ENCODE measurements at regions not wholly inside any gene's neighbourhood (a gene's known extent, or its start where the extent isn't known, plus 50 kb on each side); places are given as distances from the start of the nearest gene placed in this dataset.

DNA sequence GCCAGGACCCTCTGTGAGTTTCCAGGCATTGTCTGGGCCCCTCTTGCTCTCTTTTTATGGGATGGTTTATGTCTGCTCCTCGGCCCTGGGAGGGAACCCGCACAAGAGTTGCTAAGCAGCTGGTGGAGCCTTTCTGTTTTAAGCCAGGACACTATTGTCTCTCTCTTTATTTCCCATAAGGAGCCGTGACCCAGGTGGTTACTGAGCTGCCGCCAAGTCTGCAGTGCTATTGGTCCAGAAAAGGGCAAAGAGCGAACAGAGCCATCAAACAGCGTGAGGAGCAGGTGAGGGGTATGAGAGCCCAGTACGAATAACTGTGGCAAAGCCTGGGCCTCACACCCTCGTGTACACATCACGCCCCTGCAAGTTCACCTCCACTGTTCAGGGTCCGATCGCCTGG lies 280.2 kb downstream of the SHQ1 start:
- no peak overlapping the region for H3K27ac Mint-ChIP-seq
- no peak for DNase-seq
- no peaks in the 10 kb centered on the region for H3K9me3 Mint-ChIP-seq
- no peaks in the 10 kb centered on the region for H3K4me1 Mint-ChIP-seq
- H3K27me3 Mint-ChIP-seq, result no peaks in the 10 kb centered on the region
- no peak overlapping the region for H3K4me3 Mint-ChIP-seq
- CTCF ChIA-PET, result no interaction called here
- no peaks in the 10 kb centered on the region for H3K36me3 Mint-ChIP-seq

- Mint-ChIP-seq H3K27me3 (no peaks in the 10 kb centered on the region), H3K4me1 (no peaks in the 10 kb centered on the region), H3K4me3 (no peak overlapping the region), H3K27ac (no peak overlapping the region), H3K36me3 (no peaks in the 10 kb centered on the region), H3K9me3 (no peaks in the 10 kb centered on the region)
- CTCF ChIA-PET, result no interaction called here
- DNase-seq, result no peak
Measured at GRCh38 chr3:72567474-72567873, 280.8 kb downstream of the SHQ1 start.

DNA sequence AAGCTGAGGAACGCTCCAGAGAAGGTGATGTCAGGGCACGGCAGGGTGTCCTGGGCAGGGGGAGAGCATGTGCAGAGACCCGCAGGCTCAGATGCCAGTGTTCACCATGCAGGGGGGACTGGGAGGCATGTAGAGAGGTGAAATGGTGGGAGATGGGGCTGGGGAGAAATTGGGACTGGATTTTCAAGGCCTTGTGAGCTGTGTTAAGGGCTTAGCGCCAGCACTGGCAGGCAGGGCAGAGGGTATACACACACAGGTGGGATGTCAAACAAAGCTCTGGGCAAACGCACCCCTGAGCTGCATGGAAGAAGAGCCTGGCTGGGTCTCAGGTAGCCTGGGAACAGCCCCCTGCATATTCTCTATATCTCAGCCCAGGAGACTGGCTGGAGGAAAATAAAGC lies 282.7 kb downstream of the SHQ1 start:
- CTCF ChIA-PET, result no interaction called here
- Mint-ChIP-seq H3K4me3 (no peak overlapping the region), H3K4me1 (no peaks in the 10 kb centered on the region), H3K9me3 (peaks cover 4% of the 10 kb centered on the region), H3K27me3 (no peaks in the 10 kb centered on the region), H3K27ac (no peak overlapping the region), H3K36me3 (no peaks in the 10 kb centered on the region)
- no peak for DNase-seq

GRCh38 chr3:72563690-72564370 lies 284.4 kb downstream of the SHQ1 start:
- peaks cover 4% of the 10 kb centered on the region for H3K9me3 Mint-ChIP-seq
- no peak overlapping the region for H3K4me3 Mint-ChIP-seq
- CTCF ChIA-PET, result no interaction called here
- H3K36me3 Mint-ChIP-seq, result no peaks in the 10 kb centered on the region
- H3K27me3 Mint-ChIP-seq, result no peaks in the 10 kb centered on the region
- no peak overlapping the region for H3K27ac Mint-ChIP-seq
- DNase-seq, result no peak
- no peaks in the 10 kb centered on the region for H3K4me1 Mint-ChIP-seq

DNA sequence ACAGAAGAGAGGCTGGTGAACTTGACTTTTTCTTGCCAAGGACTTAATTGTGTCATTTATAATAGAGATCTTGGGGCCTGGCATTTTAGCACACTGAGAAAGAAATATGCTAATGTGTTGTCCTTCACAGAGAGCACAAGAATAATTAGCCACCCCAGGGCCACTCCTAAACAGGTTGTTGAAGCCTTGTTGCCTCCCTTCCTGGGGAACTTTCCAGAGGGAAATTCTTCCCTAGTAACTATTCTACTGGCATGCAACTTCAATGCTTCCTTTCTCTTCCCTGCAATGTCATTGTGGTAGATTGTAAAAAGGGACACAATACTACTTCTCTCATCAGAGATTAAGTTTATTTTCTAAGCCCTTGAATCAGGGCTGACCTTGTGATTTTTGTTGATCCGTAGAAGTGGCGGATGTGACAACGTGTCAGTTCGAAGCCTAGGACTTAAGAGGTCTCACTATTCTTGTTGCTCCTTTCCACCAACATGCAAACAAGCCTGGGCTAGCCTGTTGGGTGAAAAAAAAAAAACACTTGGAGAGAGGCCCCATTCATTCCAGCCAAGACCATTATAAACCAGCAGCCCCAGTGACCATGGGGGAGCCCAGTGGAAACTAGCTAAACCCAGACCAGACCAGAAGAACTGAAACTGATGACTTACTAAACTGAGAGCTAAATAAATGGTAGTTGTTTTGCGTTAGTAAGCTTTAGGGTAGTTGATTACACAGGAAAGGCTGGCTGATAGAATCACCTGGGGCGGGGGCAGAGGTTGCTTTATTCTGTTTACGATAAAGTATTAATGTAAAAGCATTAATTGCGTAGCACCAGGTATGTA lies 287.2 kb downstream of the SHQ1 start:
- no peaks in the 10 kb centered on the region for H3K36me3 Mint-ChIP-seq
- H3K9me3 Mint-ChIP-seq, result peaks cover 9% of the 10 kb centered on the region
- no peaks in the 10 kb centered on the region for H3K4me1 Mint-ChIP-seq
- H3K4me3 Mint-ChIP-seq, result no peak overlapping the region
- H3K27ac Mint-ChIP-seq, result no peak overlapping the region
- H3K27me3 Mint-ChIP-seq, result no peaks in the 10 kb centered on the region
- DNase-seq, result no peak
- CTCF ChIA-PET, result no interaction called here

GRCh38 chr3:72559385-72559784 lies 288.9 kb downstream of the SHQ1 start:
- Mint-ChIP-seq H3K4me1 (no peaks in the 10 kb centered on the region), H3K27me3 (no peaks in the 10 kb centered on the region), H3K9me3 (peaks cover 9% of the 10 kb centered on the region), H3K36me3 (no peaks in the 10 kb centered on the region), H3K4me3 (no peak overlapping the region), H3K27ac (no peak overlapping the region)
- DNase-seq, result no peak
- CTCF ChIA-PET, result no interaction called here

DNA sequence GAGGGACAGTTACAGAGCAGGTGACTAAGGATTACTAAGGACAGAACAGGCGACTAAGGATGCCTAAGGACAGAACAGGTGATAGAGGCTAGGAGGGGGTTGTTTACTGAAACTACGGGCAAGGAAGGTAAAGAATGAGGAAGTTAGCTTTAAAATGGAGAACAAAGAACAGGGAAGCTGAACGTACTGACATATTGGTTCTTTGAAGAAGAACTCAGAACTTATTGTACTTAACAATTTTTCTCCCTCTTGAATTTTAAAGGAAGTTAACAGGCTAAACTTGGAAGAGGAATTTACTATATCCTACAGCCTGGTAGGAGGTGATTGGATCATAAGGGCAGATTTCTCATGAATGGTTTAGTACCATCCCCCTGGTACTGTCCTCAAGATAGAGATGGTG lies 290.2 kb downstream of the SHQ1 start:
- H3K27me3 Mint-ChIP-seq, result no peaks in the 10 kb centered on the region
- peaks cover 9% of the 10 kb centered on the region for H3K9me3 Mint-ChIP-seq
- CTCF ChIA-PET, result no interaction called here
- H3K4me1 Mint-ChIP-seq, result no peaks in the 10 kb centered on the region
- H3K27ac Mint-ChIP-seq, result no peak overlapping the region
- H3K36me3 Mint-ChIP-seq, result no peaks in the 10 kb centered on the region
- no peak for DNase-seq
- no peak overlapping the region for H3K4me3 Mint-ChIP-seq

GRCh38 chr3:72555714-72556113 lies 292.5 kb downstream of the SHQ1 start:
- Mint-ChIP-seq H3K4me3 (no peak overlapping the region), H3K27me3 (no peaks in the 10 kb centered on the region), H3K36me3 (no peaks in the 10 kb centered on the region), H3K27ac (no peak overlapping the region), H3K9me3 (peaks cover 5% of the 10 kb centered on the region), H3K4me1 (peaks cover 3% of the 10 kb centered on the region)
- CTCF ChIA-PET, result no interaction called here
- no peak for DNase-seq

DNA sequence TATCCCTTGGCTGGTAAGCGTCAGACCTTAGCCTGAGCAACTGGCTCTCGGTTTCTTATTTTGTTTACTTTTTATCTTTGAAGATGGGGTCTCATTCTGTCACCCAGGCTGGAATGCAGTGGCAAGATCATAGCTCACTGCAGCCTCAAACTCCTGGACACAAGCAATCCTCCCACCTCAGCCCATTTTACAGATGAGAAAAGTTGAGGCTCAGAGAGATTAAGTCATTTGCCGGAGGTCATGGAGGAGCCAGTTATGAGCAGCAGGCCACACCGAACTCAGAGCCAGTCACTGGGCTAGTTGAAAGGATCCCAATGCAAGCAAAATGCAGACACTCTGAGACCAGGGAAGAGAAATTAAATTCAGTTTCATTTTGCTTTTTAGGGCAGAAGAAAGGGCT lies 293.6 kb downstream of the SHQ1 start:
- Mint-ChIP-seq H3K27me3 (no peaks in the 10 kb centered on the region), H3K27ac (no peak overlapping the region), H3K9me3 (peaks cover 5% of the 10 kb centered on the region), H3K4me3 (no peak overlapping the region), H3K4me1 (peaks cover 13% of the 10 kb centered on the region), H3K36me3 (no peaks in the 10 kb centered on the region)
- no peak for DNase-seq
- CTCF ChIA-PET, result no interaction called here

DNA sequence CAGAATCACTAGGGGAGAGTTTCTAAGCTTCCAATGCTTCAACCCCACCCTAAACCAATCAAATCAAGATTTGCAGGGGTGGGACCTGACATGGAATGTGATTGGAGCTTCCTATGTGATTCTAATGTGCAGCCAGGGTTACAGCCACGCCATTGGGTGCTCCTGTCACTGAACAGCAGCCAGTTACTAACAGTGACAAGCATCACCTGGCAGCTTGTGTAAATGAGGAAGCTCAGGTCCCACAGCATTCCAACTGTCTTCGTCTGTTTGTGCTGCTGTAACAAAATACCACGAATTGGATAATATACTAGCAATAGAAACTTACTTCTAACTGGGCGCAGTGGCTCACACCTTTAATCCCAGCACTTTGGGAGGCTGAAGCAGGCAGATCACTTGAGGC lies 294.9 kb downstream of the SHQ1 start:
- no peaks in the 10 kb centered on the region for H3K27me3 Mint-ChIP-seq
- DNase-seq, result no peak
- CTCF ChIA-PET, result no interaction called here
- H3K4me3 Mint-ChIP-seq, result no peak overlapping the region
- no peaks in the 10 kb centered on the region for H3K36me3 Mint-ChIP-seq
- peaks cover 25% of the 10 kb centered on the region for H3K4me1 Mint-ChIP-seq
- H3K27ac Mint-ChIP-seq, result no peak overlapping the region
- H3K9me3 Mint-ChIP-seq, result peaks cover 5% of the 10 kb centered on the region

GRCh38 chr3:72550582-72551262 lies 297.5 kb downstream of the SHQ1 start:
- H3K27ac Mint-ChIP-seq, result peak overlapping the region; percentile 85
- no peak for DNase-seq
- CTCF ChIA-PET, result interaction anchor here (0.7 kb wide), 1 partner anchor 63 kb away, joined by 4 read pairs; no protein-coding TSS in a partner anchor
- H3K4me1 Mint-ChIP-seq, result peaks cover 25% of the 10 kb centered on the region
- no peaks in the 10 kb centered on the region for H3K27me3 Mint-ChIP-seq
- H3K36me3 Mint-ChIP-seq, result no peaks in the 10 kb centered on the region
- H3K4me3 Mint-ChIP-seq, result peak overlapping the region; percentile 69
- H3K9me3 Mint-ChIP-seq, result no peaks in the 10 kb centered on the region

DNA sequence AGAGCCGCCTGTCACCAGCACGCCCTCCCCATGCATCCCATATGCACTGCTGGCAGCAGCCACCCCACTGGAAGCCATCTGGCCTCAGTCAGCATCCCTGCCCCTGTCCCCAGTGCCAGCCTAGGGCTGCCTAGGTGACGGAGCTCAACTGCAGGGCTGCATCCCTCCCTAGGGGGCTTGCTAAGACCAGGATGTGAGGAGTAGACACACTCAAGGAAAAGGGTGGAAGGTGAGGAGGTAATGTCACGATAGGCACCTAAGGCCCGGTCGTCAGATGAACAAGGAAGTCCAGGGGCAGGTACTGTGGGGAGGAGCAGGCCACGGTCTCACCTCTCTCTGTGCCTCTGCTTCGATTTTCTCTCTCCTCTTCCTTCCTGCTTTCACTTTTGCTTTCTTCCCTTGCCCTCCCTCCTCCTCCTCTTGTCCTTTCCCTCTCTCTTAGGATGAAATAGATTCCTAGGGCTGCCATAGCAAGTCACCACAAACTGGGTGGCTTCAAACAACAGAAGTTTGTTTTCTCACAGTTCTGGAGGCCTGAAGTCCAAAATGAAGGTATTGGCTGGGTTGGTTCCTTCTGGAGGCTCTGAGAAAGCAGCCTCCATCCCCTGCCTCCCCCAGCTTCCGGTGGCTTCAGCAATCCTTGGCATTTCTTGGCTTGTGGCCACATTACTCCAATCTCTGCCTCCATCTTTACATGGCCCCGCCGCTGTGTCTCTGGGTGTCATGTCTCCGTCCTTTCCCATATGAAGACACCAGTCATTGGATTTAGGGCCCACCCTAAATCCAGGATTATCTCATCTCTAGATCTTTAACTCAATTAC lies 298.3 kb downstream of the SHQ1 start:
- Mint-ChIP-seq H3K4me1 (peaks cover 25% of the 10 kb centered on the region), H3K27me3 (no peaks in the 10 kb centered on the region), H3K9me3 (no peaks in the 10 kb centered on the region), H3K36me3 (no peaks in the 10 kb centered on the region), H3K27ac (peak overlapping the region; percentile 85), H3K4me3 (peak overlapping the region; percentile 69)
- CTCF ChIA-PET, result no interaction called here
- peak; percentile 44 for DNase-seq

DNA sequence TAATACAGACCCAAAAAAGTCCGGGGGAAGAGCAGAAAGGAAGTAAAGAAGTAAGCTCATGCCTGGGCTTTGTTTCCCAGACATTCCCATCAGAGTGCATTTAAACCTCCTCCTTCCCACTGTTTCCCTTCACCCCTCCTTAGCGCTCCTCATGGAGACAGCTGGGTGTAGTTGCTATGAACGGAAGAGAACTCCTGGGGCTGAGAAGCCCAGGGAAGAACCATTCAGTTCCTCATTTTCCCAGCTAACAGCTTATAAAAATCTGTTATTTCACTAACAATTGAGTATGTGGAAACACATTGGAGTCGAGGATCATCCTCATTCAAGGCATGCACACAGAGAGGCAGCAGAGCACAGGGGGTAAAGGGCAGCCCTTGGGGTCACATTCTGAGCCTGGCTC lies 299.3 kb downstream of the SHQ1 start:
- Mint-ChIP-seq H3K27ac (peak overlapping the region; percentile 85), H3K27me3 (no peaks in the 10 kb centered on the region), H3K4me1 (peaks cover 25% of the 10 kb centered on the region), H3K4me3 (no peak overlapping the region), H3K9me3 (no peaks in the 10 kb centered on the region), H3K36me3 (no peaks in the 10 kb centered on the region)
- CTCF ChIA-PET, result no interaction called here
- no peak for DNase-seq

GRCh38 chr3:72548461-72548860 lies 299.8 kb downstream of the SHQ1 start:
- no peaks in the 10 kb centered on the region for H3K9me3 Mint-ChIP-seq

More at GRCh38 chr3:72548461-72548860, 299.8 kb downstream of the SHQ1 start:
- Mint-ChIP-seq H3K27ac (no peak overlapping the region), H3K4me1 (peaks cover 25% of the 10 kb centered on the region), H3K36me3 (no peaks in the 10 kb centered on the region), H3K4me3 (no peak overlapping the region), H3K27me3 (no peaks in the 10 kb centered on the region)
- CTCF ChIA-PET, result no interaction called here
- DNase-seq, result no peak

All from activated naive CD4-positive, alpha-beta T cell treated with anti-CD3 and anti-CD28 coated beads, Interleukin-2, amount 10 ng/mL, durations not matched to agents 7 days and 5 days (primary cell).